Stomach (tissue), 8 donors: ENCODE measurements at regions not wholly inside any gene's neighbourhood (a gene's known extent, or its start where the extent isn't known, plus 50 kb on each side); places are given as distances from the start of the nearest gene placed in this dataset.
A peak's percentile ranks its signal among the peaks of the same experiment; 100 is the strongest.

Experiments
- DNase-seq, 2 donors: peaks; one replicate each; pipeline versions ENCODE4 v3.0.0 to v3.0.0-alpha.2; 2013 to 2019
- H3K27ac ChIP-seq, 5 donors: fragments of 200-600 bp in 4 of 5; sonication (generic) in 4 of 5; one replicate each; pipeline ENCODE4 v1.5.1; 2013 to 2019; ENCODE audit warnings: mild to moderate bottlenecking in 1 of 5, moderate library complexity in 1 of 5
- H3K27me3 ChIP-seq, 3 donors: fragments of 200-600 bp; sonication (generic); one replicate each; pipeline ENCODE4 v1.5.1; 2017 to 2019; ENCODE audit warnings: mixed run types in 1 of 3
- H3K36me3 ChIP-seq, 4 donors: fragments of 200-600 bp; sonication (generic); 1 replicate in 3 of 4; 2 replicates in 1 of 4; pipeline ENCODE4 v1.5.1; 2016 to 2019
- H3K4me1 ChIP-seq, 4 donors: fragments of 200-600 bp; sonication (generic); one replicate each; pipeline ENCODE4 v1.5.1; 2016 to 2019
- H3K4me3 ChIP-seq, 4 donors: fragments of 200-600 bp; sonication (generic) in 3 of 4; one replicate each; pipeline ENCODE4 v1.5.1; 2016 to 2019; ENCODE audit warnings: mild to moderate bottlenecking in 1 of 4
- H3K9me3 ChIP-seq, 4 donors: fragments of 200-600 bp; sonication (generic); one replicate each; pipeline ENCODE4 v1.5.1; 2016 to 2019
- EP300 ChIP-seq: sonication (generic); formaldehyde crosslinking; IDR thresholded peaks from one replicate; pipeline ENCODE4 v1.6.1; 2017; ENCODE audit warnings: antibody characterized with exemption
- POLR2A ChIP-seq, 4 donors: fragments of 450-650 bp; IDR thresholded peaks; one replicate each; pipeline ENCODE4 v1.6.1; 2016; ENCODE audit warnings: antibody characterized with exemption in 4 of 4, control low read depth in 2 of 4, mild to moderate bottlenecking in 1 of 4, moderate library complexity in 1 of 4
- POLR2AphosphoS5 ChIP-seq, 3 donors: sonication (generic); formaldehyde crosslinking; IDR thresholded peaks; one replicate each; pipeline ENCODE4 v1.6.1; 2016; ENCODE audit warnings: antibody characterized with exemption in 3 of 3
- WGBS, 5 donors: extraction: QIAGEN DNeasy Blood & Tissue Kit in 3 of 5; methylation state at CpG; one replicate each; pipeline versions ENCODE4 v1.1.5 to v1.1.7; 2013 to 2018; 5-methylcytosine and 5-hydroxymethylcytosine counted together
- intact Hi-C: fragments of 100-400 bp; cut with DNase I; formaldehyde crosslinking; loops from one replicate; pipeline ENCODE4 v1.15.1; 2023; ENCODE audit warnings: low total_unique reads
- TF ChIP-seq, protein P1 (sequence below), 7 experiments: fragments of 450-650 bp in 4 of 7; fragments of 200-600 bp in 3 of 7; sonication (generic) in 3 of 7; IDR thresholded peaks; one replicate each; pipeline ENCODE4 v1.5.1; 2016 to 2019; ENCODE audit warnings: antibody characterized with exemption in 7 of 7, control low read depth in 2 of 7, mild to moderate bottlenecking in 1 of 7
- donor health status: healthy with polysubstance abuse.
- donor health status: Bipolar disorder and iron deficiency.
- donor health status: healthy.

DNA sequence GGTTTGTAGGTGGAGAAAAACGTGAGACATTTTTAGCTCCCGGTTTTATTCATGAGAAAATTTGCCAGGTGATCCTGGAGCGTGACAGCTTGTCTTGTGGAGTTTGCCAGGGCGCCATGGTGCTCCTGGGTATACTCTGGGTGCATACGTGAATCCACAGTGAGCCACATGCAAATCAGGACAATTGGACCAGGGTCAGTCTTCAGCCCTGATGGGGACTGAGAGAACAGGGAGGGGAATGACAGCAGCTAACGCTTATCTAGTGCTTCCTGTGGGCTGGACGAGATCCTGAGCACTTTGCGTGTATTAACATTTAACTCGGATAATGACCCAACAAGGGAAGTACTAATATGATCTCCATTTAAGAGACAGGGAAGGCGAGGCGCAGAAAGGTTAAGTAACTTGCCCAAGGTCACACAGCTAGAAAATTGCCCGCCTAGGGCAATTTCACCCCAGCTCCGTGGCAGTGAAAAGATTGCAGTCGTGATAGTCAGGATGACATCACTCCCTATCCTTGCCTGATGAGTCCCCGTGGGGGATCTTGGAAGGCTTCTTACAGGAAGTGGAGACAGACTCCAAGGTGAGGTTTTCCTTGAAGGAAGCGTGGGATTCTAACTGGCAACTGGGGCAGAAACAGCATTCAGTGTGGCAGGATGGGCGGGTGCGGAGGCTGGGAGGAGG is 118.4 kb upstream of the NCOR2 start:
- no peak for TF ChIP-seq POLR2AphosphoS5 (IDR thresholded peaks at IDR 0.05)
- TF ChIP-seq EP300 = no peak
- TF ChIP-seq POLR2A (IDR thresholded peaks at IDR 0.05) = no peak
- TF ChIP-seq, protein P1, sequence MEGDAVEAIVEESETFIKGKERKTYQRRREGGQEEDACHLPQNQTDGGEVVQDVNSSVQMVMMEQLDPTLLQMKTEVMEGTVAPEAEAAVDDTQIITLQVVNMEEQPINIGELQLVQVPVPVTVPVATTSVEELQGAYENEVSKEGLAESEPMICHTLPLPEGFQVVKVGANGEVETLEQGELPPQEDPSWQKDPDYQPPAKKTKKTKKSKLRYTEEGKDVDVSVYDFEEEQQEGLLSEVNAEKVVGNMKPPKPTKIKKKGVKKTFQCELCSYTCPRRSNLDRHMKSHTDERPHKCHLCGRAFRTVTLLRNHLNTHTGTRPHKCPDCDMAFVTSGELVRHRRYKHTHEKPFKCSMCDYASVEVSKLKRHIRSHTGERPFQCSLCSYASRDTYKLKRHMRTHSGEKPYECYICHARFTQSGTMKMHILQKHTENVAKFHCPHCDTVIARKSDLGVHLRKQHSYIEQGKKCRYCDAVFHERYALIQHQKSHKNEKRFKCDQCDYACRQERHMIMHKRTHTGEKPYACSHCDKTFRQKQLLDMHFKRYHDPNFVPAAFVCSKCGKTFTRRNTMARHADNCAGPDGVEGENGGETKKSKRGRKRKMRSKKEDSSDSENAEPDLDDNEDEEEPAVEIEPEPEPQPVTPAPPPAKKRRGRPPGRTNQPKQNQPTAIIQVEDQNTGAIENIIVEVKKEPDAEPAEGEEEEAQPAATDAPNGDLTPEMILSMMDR (IDR thresholded peaks at IDR 0.05) = no peak
- 61 to 70% (median 66%) methylated on average over 18 of the region's 18 CpGs for WGBS, 5 donors
- intact Hi-C loops = no loop called here
- H3K27me3 ChIP-seq = no peaks in the 10 kb centered on the region
- H3K4me3 ChIP-seq = peak overlapping the region in 1 of 4 donors; percentile 17
- H3K27ac ChIP-seq = peak overlapping the region in 4 of 5 donors; percentile 78 to 84 (median 81)
- H3K36me3 ChIP-seq = no peaks in the 10 kb centered on the region
- no peak for DNase-seq
- H3K9me3 ChIP-seq = no peaks in the 10 kb centered on the region
- H3K4me1 ChIP-seq = peaks cover 46 to 71% (median 58%) of the 10 kb centered on the region in 4 donors

DNA sequence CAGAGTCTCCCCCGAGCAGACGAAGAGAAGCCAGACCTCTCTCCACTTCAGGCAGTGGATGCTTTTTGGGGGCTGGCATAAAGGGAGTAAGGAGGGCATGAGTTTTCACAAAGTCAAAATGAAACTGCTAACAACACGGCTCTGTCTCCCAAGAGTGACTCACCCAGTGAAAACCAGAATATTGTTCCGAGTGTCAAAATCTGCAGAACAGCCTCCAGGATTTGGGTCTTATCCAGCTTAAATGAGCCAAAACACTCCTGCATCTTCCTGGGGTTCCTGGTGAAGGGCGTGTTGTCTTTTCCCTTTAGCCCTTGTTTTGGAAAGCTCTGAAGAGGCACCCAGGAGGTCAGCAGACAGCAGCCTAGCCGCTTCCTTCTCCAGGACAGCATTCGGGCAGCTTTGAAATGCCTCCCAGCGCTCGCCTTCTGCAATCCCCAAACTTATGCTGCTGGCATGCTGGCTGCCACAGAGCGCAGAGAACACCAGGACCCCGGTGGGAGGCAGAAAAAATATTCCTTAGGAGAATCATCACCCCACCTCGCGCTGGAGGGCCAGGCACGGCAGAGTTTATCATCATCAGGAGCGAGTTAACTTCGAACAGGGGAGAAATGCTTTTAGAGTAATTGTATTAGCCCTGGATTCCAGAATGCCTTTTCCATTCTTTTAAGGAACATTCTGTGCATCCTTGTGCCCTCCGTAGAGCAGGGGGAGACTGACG is 117.7 kb upstream of the NCOR2 start:
- TF ChIP-seq EP300 (no peak), POLR2A (IDR thresholded peaks at IDR 0.05) (no peak), POLR2AphosphoS5 (IDR thresholded peaks at IDR 0.05) (no peak)
- TF ChIP-seq, protein P1 (IDR thresholded peaks at IDR 0.05) = no peak
- intact Hi-C loops = no loop called here
- 44 to 50% (median 48%) methylated on average over 18 of the region's 18 CpGs for WGBS, 5 donors
- H3K9me3 ChIP-seq = no peaks in the 10 kb centered on the region
- H3K27me3 ChIP-seq = no peaks in the 10 kb centered on the region
- peaks cover 48 to 78% (median 63%) of the 10 kb centered on the region in 4 donors for H3K4me1 ChIP-seq
- peak overlapping the region in 2 of 4 donors; percentile 12 to 17 for H3K4me3 ChIP-seq
- H3K36me3 ChIP-seq = no peaks in the 10 kb centered on the region
- DNase-seq = peak in 1 of 2 donors; percentile 63
- H3K27ac ChIP-seq = peak overlapping the region in 4 of 5 donors; percentile 78 to 84 (median 81)

DNA sequence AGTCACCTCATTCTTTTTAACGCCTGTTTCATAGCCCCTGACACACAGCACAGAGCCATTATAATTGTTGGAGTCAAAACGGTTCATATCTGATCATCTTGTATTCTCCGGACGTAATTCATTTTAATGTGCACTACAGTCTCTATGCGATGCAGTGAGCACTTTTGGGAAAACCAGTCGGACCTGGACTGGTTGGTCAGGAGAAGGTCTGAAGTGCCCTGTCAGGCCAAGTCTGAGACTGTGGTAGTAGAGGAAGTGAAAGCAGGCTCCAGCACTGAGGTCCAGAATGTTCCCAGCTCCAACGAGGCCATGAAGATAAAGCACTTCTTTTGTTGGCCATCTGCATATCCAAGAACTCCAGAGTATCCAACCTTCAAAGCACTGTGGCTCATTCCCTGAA is 117.1 kb upstream of the NCOR2 start:
- peak overlapping the region in 4 of 5 donors; percentile 78 to 84 (median 81) for H3K27ac ChIP-seq
- 38 to 53% (median 47%) methylated on average over 7 of the region's 7 CpGs for WGBS, 5 donors
- intact Hi-C loops = no loop called here
- no peaks in the 10 kb centered on the region for H3K9me3 ChIP-seq
- TF ChIP-seq POLR2AphosphoS5 (IDR thresholded peaks at IDR 0.05) = no peak
- no peak for TF ChIP-seq POLR2A (IDR thresholded peaks at IDR 0.05)
- TF ChIP-seq, protein P1 (IDR thresholded peaks at IDR 0.05) = no peak
- no peak for TF ChIP-seq EP300
- no peak for DNase-seq
- H3K4me1 ChIP-seq = peaks cover 55 to 84% (median 70%) of the 10 kb centered on the region in 4 donors
- no peaks in the 10 kb centered on the region for H3K36me3 ChIP-seq
- no peaks in the 10 kb centered on the region for H3K27me3 ChIP-seq
- no peak overlapping the region for H3K4me3 ChIP-seq

DNA sequence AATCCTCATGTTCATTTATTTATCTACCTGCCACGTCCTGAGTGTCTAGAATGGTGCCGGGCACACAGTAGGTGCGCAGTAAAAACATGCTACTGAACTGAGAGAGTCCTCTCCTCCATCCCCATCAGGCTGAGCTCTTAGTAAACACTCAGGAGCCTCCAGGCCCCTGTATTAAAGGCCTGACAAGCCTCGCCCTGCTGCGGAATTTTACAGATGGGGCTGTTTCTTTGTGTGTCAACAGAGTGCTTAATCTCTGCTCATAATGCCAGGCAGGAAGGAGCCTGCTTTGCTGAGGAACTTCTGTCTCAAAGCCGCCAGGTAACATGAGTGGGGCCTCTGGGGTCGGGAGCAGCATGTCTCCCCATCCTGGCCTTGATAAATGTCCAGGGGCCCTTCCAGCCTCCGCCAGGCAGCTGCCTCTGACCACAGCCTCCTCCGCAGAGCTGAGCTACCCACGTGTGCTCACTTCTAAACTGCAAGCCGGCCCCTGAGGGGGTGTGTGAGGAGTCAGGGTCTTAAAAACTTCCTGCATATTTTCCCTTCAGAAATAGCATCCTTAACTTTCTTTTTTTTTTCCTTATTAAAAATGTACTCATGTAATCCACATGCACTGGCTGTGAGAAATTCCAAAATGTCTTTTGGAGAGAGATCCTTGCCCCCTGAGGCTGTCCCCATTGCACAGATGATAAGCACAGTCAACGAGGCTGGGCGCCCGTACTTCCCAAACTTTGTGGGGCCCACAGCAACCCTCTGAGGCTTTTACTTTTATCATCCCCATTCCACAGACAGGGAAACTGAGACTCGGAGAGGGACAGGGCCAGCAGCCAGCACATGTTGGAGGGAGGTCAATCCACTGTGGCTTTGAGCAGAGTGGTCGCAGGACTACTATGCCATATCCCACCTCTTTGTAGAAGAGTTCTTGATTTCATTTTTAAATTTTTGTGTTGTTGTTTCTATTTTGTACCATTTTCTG is 116.0 kb upstream of the NCOR2 start:
- Histone ChIP-seq H3K27ac (peak overlapping the region; percentile 15 to 84 (median 80)), H3K27me3 (no peaks in the 10 kb centered on the region), H3K4me3 (no peak overlapping the region), H3K36me3 (no peaks in the 10 kb centered on the region), H3K4me1 (peaks cover 59 to 91% (median 73%) of the 10 kb centered on the region in 4 donors), H3K9me3 (no peaks in the 10 kb centered on the region)
- intact Hi-C loops = no loop called here
- no peak for TF ChIP-seq EP300
- TF ChIP-seq POLR2AphosphoS5 (IDR thresholded peaks at IDR 0.05) = peak in 1 of 3 donors; percentile 42
- peak; percentile 72 to 85 for DNase-seq
- WGBS, 5 donors = 51 to 62% (median 51%) methylated on average over 15 to 16 of the region's 16 CpGs
